SK-N-SH (cell line): ENCODE measurements at regions not wholly inside any gene's neighbourhood (a gene's known extent, or its start where the extent isn't known, plus 50 kb on each side); places are given as distances from the start of the nearest gene placed in this dataset.

ENCODE experiments used
- CTCF ChIA-PET: fragments of 300-600, 350-600 bp; formaldehyde crosslinking; extraction: SDS; loops from one replicate; lab custom pipeline; 2021; lab: Yijun Ruan, JAX
- POLR2A ChIA-PET: fragments of 350-600 bp; sonication (Branson Sonifier 250); formaldehyde crosslinking; extraction: SDS; loops from one replicate; lab custom pipeline; 2020; ENCODE audit warnings: antibody characterized with exemption, inconsistent platforms; lab: Yijun Ruan, JAX
- DNase-seq: peaks from one replicate; pipeline ENCODE4 v3.0.0; 2012
- H2AFZ ChIP-seq: fragments of 200-600 bp; sonication (generic); 2 replicates; pipeline ENCODE4 v1.8.1; 2016; ENCODE audit warnings: antibody characterized with exemption, mild to moderate bottlenecking, low read depth
- H3F3A ChIP-seq: fragments of 200-600 bp; sonication (generic); replicated peaks from 2 replicates; pipeline ENCODE3; 2016; ENCODE audit warnings: antibody characterized with exemption, mild to moderate bottlenecking; ENCODE audit not compliant: insufficient read depth
- H3K27ac ChIP-seq, 2 experiments: fragments of 200-500 bp in 1 of 2; fragments of 200-600 bp in 1 of 2; sonication (Bioruptor generic) in 1 of 2; sonication (generic), shearing (Covaris generic) in 1 of 2; 2 replicates each; pipeline versions ENCODE4 v1.5.1 to v1.6.1; 2014 to 2016; ENCODE audit warnings: low read depth in 2 of 2, inconsistent platforms in 1 of 2, low read length in 1 of 2, mild to moderate bottlenecking in 1 of 2, mixed read lengths in 1 of 2
- H3K27me3 ChIP-seq: fragments of 200-600 bp; sonication (generic), shearing (Covaris generic); 2 replicates; pipeline ENCODE4 v1.6.1; 2016; ENCODE audit warnings: mixed run types; ENCODE audit not compliant: insufficient read depth
- H3K36me3 ChIP-seq, 2 experiments: fragments of 200-500 bp in 1 of 2; fragments of 200-600 bp in 1 of 2; sonication (Bioruptor generic) in 1 of 2; sonication (generic) in 1 of 2; replicated peaks in 1 of 2; 2 replicates each; pipeline versions ENCODE3 to v1.5.1; 2014 to 2016; ENCODE audit warnings: low read length in 1 of 2, mild to moderate bottlenecking in 1 of 2; ENCODE audit not compliant: insufficient read depth in 2 of 2, control insufficient read depth in 1 of 2
- H3K4me1 ChIP-seq, 2 experiments: fragments of 200-500 bp in 1 of 2; fragments of 200-600 bp in 1 of 2; sonication (Bioruptor generic) in 1 of 2; sonication (generic), shearing (Covaris generic) in 1 of 2; 2 replicates each; pipeline versions ENCODE4 v1.5.1 to v1.6.1; 2014 to 2016; ENCODE audit warnings: low read depth in 1 of 2, low read length in 1 of 2, mixed run types in 1 of 2; ENCODE audit not compliant: insufficient read depth in 2 of 2, control insufficient read depth in 1 of 2
- H3K4me2 ChIP-seq: fragments of 200-600 bp; sonication (generic), shearing (Covaris generic); 2 replicates; pipeline ENCODE4 v1.6.1; 2017; ENCODE audit warnings: mixed run types
- H3K4me3 ChIP-seq, 2 experiments: fragments of 200-500 bp in 1 of 2; fragments of 200-600 bp in 1 of 2; sonication (Bioruptor generic) in 1 of 2; sonication (generic), shearing (Covaris generic) in 1 of 2; 2 replicates each; pipeline versions ENCODE4 v1.5.1 to v1.8.1; 2014 to 2016; ENCODE audit warnings: low read depth in 2 of 2, inconsistent platforms in 1 of 2, low read length in 1 of 2, mild to moderate bottlenecking in 1 of 2, mixed read lengths in 1 of 2, moderate library complexity in 1 of 2
- H3K79me2 ChIP-seq: fragments of 200-600 bp; sonication (generic); 2 replicates; pipeline ENCODE4 v1.8.1; 2017; ENCODE audit warnings: mild to moderate bottlenecking; ENCODE audit not compliant: insufficient read depth
- H3K9ac ChIP-seq: fragments of 200-600 bp; sonication (generic); 2 replicates; pipeline ENCODE4 v1.6.1; 2017; ENCODE audit warnings: mixed run types
- H3K9me2 ChIP-seq: fragments of 200-600 bp; sonication (generic); 2 replicates; pipeline ENCODE4 v1.6.1; 2017; ENCODE audit warnings: mixed run types
- H3K9me3 ChIP-seq: fragments of 200-600 bp; sonication (generic); 2 replicates; pipeline ENCODE4 v1.6.1; 2017; ENCODE audit warnings: mixed run types, mild to moderate bottlenecking, moderate library complexity
- H4K20me1 ChIP-seq: fragments of 200-600 bp; sonication (generic); 2 replicates; pipeline ENCODE4 v1.6.1; 2017; ENCODE audit warnings: mild to moderate bottlenecking, mixed run types; ENCODE audit not compliant: insufficient read depth
- CTCF ChIP-seq: fragments of 200-600 bp; sonication (generic); IDR thresholded peaks from 2 replicates; pipeline ENCODE4 v1.6.1; 2017; ENCODE audit warnings: antibody characterized with exemption, mild to moderate bottlenecking, moderate library complexity
- ELF1 ChIP-seq: IDR thresholded peaks from 2 replicates; pipeline ENCODE4 v1.4.0; 2012
- EP300 ChIP-seq, 2 experiments: IDR thresholded peaks; 2 replicates each; pipeline versions ENCODE4 v1.4.0 to v1.6.1; 2012; ENCODE audit warnings: borderline replicate concordance in 1 of 2, low read depth in 1 of 2, low read length in 1 of 2
- EZH2phosphoT487 ChIP-seq: fragments of 200-600 bp; sonication (generic); IDR thresholded peaks from 2 replicates; pipeline ENCODE4 v1.6.1; 2017; ENCODE audit warnings: low read depth, mixed run types, mild to moderate bottlenecking, antibody characterized with exemption, moderate library complexity, borderline replicate concordance
- FOXJ3 ChIP-seq: sonication (generic); formaldehyde crosslinking; IDR thresholded peaks from 2 replicates; pipeline ENCODE4 v1.5.1; 2020; ENCODE audit warnings: mild to moderate bottlenecking, missing genetic modification reagents
- GATA2 ChIP-seq: sonication (generic); formaldehyde crosslinking; IDR thresholded peaks from 2 replicates; pipeline ENCODE4 v1.5.0; 2020; ENCODE audit warnings: mild to moderate bottlenecking, missing genetic modification reagents
- IRF3 ChIP-seq: fragments of 150-350 bp; IDR thresholded peaks from 2 replicates; pipeline ENCODE4 v1.6.1; 2016; ENCODE audit warnings: mild to moderate bottlenecking, low read depth, low read length
- MEF2A ChIP-seq: IDR thresholded peaks from 2 replicates; pipeline ENCODE4 v1.4.0; 2012; ENCODE audit warnings: low read depth, borderline replicate concordance
- NFIC ChIP-seq: IDR thresholded peaks from 2 replicates; pipeline ENCODE4 v1.4.0; 2012; ENCODE audit warnings: borderline replicate concordance
- PBX3 ChIP-seq: IDR thresholded peaks from 2 replicates; pipeline ENCODE4; 2012
- RFX5 ChIP-seq: IDR thresholded peaks from 2 replicates; pipeline ENCODE4 v1.6.1; 2012; ENCODE audit warnings: mild to moderate bottlenecking, improper control_type of control experiment, low read length
- RXRA ChIP-seq: IDR thresholded peaks from 2 replicates; pipeline ENCODE4 v1.4.0; 2012; ENCODE audit warnings: low read depth, mild to moderate bottlenecking, borderline replicate concordance
- SIN3A ChIP-seq: IDR thresholded peaks from 2 replicates; pipeline ENCODE4 v1.6.1; 2012; ENCODE audit warnings: low read depth, mild to moderate bottlenecking, low read length, moderate library complexity, borderline replicate concordance
- USF1 ChIP-seq: IDR thresholded peaks from 2 replicates; pipeline ENCODE4 v1.4.0; 2012; ENCODE audit warnings: low read depth, borderline replicate concordance
- USF2 ChIP-seq: fragments of 150-350 bp; IDR thresholded peaks from 2 replicates; pipeline ENCODE4 v1.6.1; 2017; ENCODE audit warnings: antibody characterized with exemption, low read length, low read depth, borderline replicate concordance
- YY1 ChIP-seq: IDR thresholded peaks from 2 replicates; pipeline ENCODE4 v1.4.0; 2012; ENCODE audit warnings: low read depth, mild to moderate bottlenecking
- WGBS: methylation state at CpG from one replicate; pipeline ENCODE4 v1.1.6; 2017; ENCODE audit warnings: low lambda C conversion rate; 5-methylcytosine and 5-hydroxymethylcytosine counted together

GRCh38 chr12:90501412-90501811 is 453.6 kb downstream of the CCER1 start:
- no peaks in the 10 kb centered on the region for H4K20me1 ChIP-seq
- H3K9ac ChIP-seq = no peak overlapping the region
- no peaks in the 10 kb centered on the region for H3K27me3 ChIP-seq
- H3K79me2 ChIP-seq = no peaks in the 10 kb centered on the region
- H3K4me2 ChIP-seq = no peak overlapping the region
- H3F3A ChIP-seq = no peaks in the 10 kb centered on the region
- H3K9me2 ChIP-seq = no peaks in the 10 kb centered on the region
- H3K27ac ChIP-seq = no peak overlapping the region
- H3K4me3 ChIP-seq = no peak overlapping the region
- H3K4me1 ChIP-seq = no peaks in the 10 kb centered on the region
- no peaks in the 10 kb centered on the region for H3K9me3 ChIP-seq
- ChIA-PET POLR2A (no interaction called here), CTCF (no interaction called here)
- TF ChIP-seq USF2 (no peak), MEF2A (no peak), YY1 (no peak), GATA2 (CRISPR knock-in tag) (no peak), USF1 (no peak), IRF3 (no peak)
- no peaks in the 10 kb centered on the region for H3K36me3 ChIP-seq
- 17% methylated on average over 2 of the region's 2 CpGs for WGBS
- DNase-seq = no peak
- no peak overlapping the region for H2AFZ ChIP-seq

GRCh38 chr12:90499795-90500194 is 455.2 kb downstream of the CCER1 start:
- no peak overlapping the region for H3K27ac ChIP-seq
- TF ChIP-seq FOXJ3 (no peak), USF1 (no peak), YY1 (no peak), CTCF (no peak), SIN3A (no peak), NFIC (no peak), USF2 (no peak), EZH2phosphoT487 (no peak), ELF1 (no peak), RFX5 (no peak), PBX3 (no peak), RXRA (no peak), EP300 (IDR thresholded peaks at IDR 0.05; ENCODE audit: borderline replicate concordance in 1 of 2, low read depth in 1 of 2, low read length in 1 of 2) (no peak)
- no peak overlapping the region for H2AFZ ChIP-seq
- H3K9me3 ChIP-seq = no peaks in the 10 kb centered on the region
- no peaks in the 10 kb centered on the region for H4K20me1 ChIP-seq
- no peaks in the 10 kb centered on the region for H3F3A ChIP-seq
- no peak overlapping the region for H3K4me3 ChIP-seq
- H3K9me2 ChIP-seq = no peaks in the 10 kb centered on the region
- no peaks in the 10 kb centered on the region for H3K36me3 ChIP-seq
- no peaks in the 10 kb centered on the region for H3K4me1 ChIP-seq
- ChIA-PET CTCF (interaction anchor here (0.6 to 1.0 kb wide), 2 partner anchors 218 to 348 kb away, joined by 3 read pairs; no protein-coding TSS in a partner anchor), POLR2A (no interaction called here)
- no peak for DNase-seq
- no peaks in the 10 kb centered on the region for H3K79me2 ChIP-seq
- no peak overlapping the region for H3K9ac ChIP-seq
- H3K4me2 ChIP-seq = no peak overlapping the region
- H3K27me3 ChIP-seq = no peaks in the 10 kb centered on the region
